HepG2 (cell line): ENCODE measurements at regions not wholly inside any gene's neighbourhood (a gene's known extent, or its start where the extent isn't known, plus 50 kb on each side); places are given as distances from the start of the nearest gene placed in this dataset.

Experiments used
- CTCF ChIP-seq: sonication (generic); formaldehyde crosslinking; IDR thresholded peaks from 2 replicates; pipeline ENCODE4 v1.5.0; 2020; ENCODE audit warnings: mild to moderate bottlenecking, missing genetic modification reagents, moderate library complexity
- MAFK ChIP-seq, 2 experiments: IDR thresholded peaks in 1 of 2; conservative IDR thresholded peaks in 1 of 2; 2 replicates each; pipeline ENCODE4 v1.6.1; 2011; ENCODE audit warnings: improper control_type of control experiment in 2 of 2, low read length in 2 of 2
- REST ChIP-seq, 2 experiments: IDR thresholded peaks; 2 replicates each; pipeline ENCODE4 v1.6.1; 2011 to 2012; ENCODE audit warnings: low read length in 2 of 2, borderline replicate concordance in 1 of 2, low read depth in 1 of 2, mild to moderate bottlenecking in 1 of 2, moderate library complexity in 1 of 2
- SRF ChIP-seq: IDR thresholded peaks from 2 replicates; pipeline ENCODE4 v1.6.1; 2011; ENCODE audit warnings: mild to moderate bottlenecking, low read depth, low read length, moderate library complexity

- TF ChIP-seq SRF (no peak), REST (IDR thresholded peaks at IDR 0.05; ENCODE audit: borderline replicate concordance in 1 of 2, low read depth in 1 of 2, low read length in 2 of 2) (no peak), CTCF (CRISPR knock-in tag) (no peak), MAFK (conservative IDR thresholded peaks at IDR 0.05 in 1 of 2, IDR thresholded peaks at IDR 0.05 in 1 of 2; ENCODE audit: low read length in 2 of 2) (no peak)
Observed at GRCh38 chr17:70258465-70258864, 89.1 kb downstream of the KCNJ2 start.
